Gastroesophageal sphincter (tissue), 4 donors: ENCODE measurements at regions not wholly inside any gene's neighbourhood (a gene's known extent, or its start where the extent isn't known, plus 50 kb on each side); places are given as distances from the start of the nearest gene placed in this dataset.

Experiments
- ATAC-seq: fragments of 150-250 bp; one replicate; pipeline ENCODE4 v1.9.1; 2016; ENCODE audit warnings: mild to moderate bottlenecking, moderate library complexity
- H3K27ac ChIP-seq, 4 donors: fragments of 200-600 bp; sonication (generic) in 3 of 4; 1 replicate in 3 of 4; 2 replicates in 1 of 4; pipeline ENCODE4 v1.5.1; 2016 to 2019
- H3K27me3 ChIP-seq: fragments of 200-600 bp; sonication (generic); one replicate; pipeline ENCODE4 v1.5.1; 2019
- H3K36me3 ChIP-seq, 2 donors: fragments of 200-600 bp; sonication (generic); one replicate each; pipeline ENCODE4 v1.5.1; 2019; ENCODE audit warnings: control low read depth in 1 of 2
- H3K4me1 ChIP-seq, 3 donors: fragments of 200-600 bp; sonication (generic); 1 replicate in 2 of 3; 2 replicates in 1 of 3; pipeline ENCODE4 v1.5.1; 2016 to 2019; ENCODE audit warnings: control low read depth in 2 of 3
- H3K4me3 ChIP-seq, 2 donors: fragments of 200-600 bp; sonication (generic); one replicate each; pipeline ENCODE4 v1.5.1; 2019; ENCODE audit warnings: mild to moderate bottlenecking in 1 of 2, moderate library complexity in 1 of 2
- H3K9me3 ChIP-seq, 3 donors: fragments of 200-600 bp; sonication (generic); one replicate each; pipeline ENCODE4 v1.5.1; 2017 to 2019; ENCODE audit warnings: control low read depth in 2 of 3
- EP300 ChIP-seq: sonication (generic); formaldehyde crosslinking; IDR thresholded peaks from one replicate; pipeline ENCODE4 v1.6.1; 2017; ENCODE audit warnings: antibody characterized with exemption, mild to moderate bottlenecking
- POLR2A ChIP-seq, 2 donors: fragments of 450-650 bp; IDR thresholded peaks; one replicate each; pipeline ENCODE4 v1.6.1; 2017; ENCODE audit warnings: antibody characterized with exemption in 2 of 2, mild to moderate bottlenecking in 2 of 2, moderate library complexity in 1 of 2
- POLR2AphosphoS5 ChIP-seq: sonication (generic); formaldehyde crosslinking; IDR thresholded peaks from one replicate; pipeline ENCODE4 v1.6.1; 2017; ENCODE audit warnings: antibody characterized with exemption
- WGBS, 2 donors: methylation state at CpG; one replicate each; pipeline ENCODE4 v1.1.5; 2018; ENCODE audit warnings: low coverage in 1 of 2; 5-methylcytosine and 5-hydroxymethylcytosine counted together
- TF ChIP-seq, protein P1 (sequence below), 4 experiments: fragments of 200-600 bp in 2 of 4; fragments of 450-650 bp in 2 of 4; sonication (generic) in 1 of 4; IDR thresholded peaks; one replicate each; pipeline ENCODE4 v1.5.1; 2017 to 2019; ENCODE audit warnings: antibody characterized with exemption in 4 of 4, mild to moderate bottlenecking in 2 of 4, moderate library complexity in 2 of 4

DNA sequence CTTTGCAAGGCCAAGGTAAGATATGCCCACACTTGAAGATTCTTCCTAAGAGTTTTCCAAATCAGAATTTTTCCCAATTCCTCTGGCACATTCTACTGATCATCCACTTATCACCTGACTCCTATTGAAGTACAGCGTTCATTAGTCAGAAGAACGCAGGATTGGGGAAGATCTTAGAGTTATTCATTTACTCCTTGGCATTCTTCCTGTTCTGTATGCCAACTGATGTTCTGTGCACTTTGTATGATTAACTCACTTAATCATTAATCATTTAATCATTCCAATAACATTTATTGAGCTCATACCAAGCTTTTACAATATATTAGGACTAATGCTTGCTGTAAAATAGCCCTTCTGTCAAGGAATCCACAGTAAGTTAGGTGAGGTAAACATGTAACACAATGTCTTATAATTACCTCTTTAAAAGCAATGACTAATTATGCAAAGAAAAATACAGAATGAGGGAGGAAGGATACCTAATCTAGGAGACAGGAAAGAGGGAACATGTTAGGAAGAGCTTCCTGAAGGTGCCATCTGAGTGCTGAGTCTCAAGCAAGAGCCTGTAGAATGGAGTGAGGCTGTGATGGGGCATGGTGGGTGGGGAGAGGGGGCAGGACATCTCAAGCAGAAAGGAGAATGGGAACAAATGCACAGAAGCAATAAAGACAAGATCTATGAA lies 71.1 kb upstream of the DPT start:
- Histone ChIP-seq H3K4me1 (no peaks in the 10 kb centered on the region), H3K9me3 (no peaks in the 10 kb centered on the region), H3K27me3 (no peaks in the 10 kb centered on the region), H3K27ac (no peak overlapping the region), H3K4me3 (no peak overlapping the region), H3K36me3 (no peaks in the 10 kb centered on the region)
- TF ChIP-seq, protein P1, sequence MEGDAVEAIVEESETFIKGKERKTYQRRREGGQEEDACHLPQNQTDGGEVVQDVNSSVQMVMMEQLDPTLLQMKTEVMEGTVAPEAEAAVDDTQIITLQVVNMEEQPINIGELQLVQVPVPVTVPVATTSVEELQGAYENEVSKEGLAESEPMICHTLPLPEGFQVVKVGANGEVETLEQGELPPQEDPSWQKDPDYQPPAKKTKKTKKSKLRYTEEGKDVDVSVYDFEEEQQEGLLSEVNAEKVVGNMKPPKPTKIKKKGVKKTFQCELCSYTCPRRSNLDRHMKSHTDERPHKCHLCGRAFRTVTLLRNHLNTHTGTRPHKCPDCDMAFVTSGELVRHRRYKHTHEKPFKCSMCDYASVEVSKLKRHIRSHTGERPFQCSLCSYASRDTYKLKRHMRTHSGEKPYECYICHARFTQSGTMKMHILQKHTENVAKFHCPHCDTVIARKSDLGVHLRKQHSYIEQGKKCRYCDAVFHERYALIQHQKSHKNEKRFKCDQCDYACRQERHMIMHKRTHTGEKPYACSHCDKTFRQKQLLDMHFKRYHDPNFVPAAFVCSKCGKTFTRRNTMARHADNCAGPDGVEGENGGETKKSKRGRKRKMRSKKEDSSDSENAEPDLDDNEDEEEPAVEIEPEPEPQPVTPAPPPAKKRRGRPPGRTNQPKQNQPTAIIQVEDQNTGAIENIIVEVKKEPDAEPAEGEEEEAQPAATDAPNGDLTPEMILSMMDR (IDR thresholded peaks at IDR 0.05): no peak
- TF ChIP-seq EP300: no peak
- TF ChIP-seq POLR2AphosphoS5: no peak
- TF ChIP-seq POLR2A (IDR thresholded peaks at IDR 0.05): no peak
- 84% methylated on average over 2 of the region's 2 CpGs; no CpG with 5 or more reads in 1 of the 2 donors for WGBS, 2 donors
- ATAC-seq: no peak

DNA sequence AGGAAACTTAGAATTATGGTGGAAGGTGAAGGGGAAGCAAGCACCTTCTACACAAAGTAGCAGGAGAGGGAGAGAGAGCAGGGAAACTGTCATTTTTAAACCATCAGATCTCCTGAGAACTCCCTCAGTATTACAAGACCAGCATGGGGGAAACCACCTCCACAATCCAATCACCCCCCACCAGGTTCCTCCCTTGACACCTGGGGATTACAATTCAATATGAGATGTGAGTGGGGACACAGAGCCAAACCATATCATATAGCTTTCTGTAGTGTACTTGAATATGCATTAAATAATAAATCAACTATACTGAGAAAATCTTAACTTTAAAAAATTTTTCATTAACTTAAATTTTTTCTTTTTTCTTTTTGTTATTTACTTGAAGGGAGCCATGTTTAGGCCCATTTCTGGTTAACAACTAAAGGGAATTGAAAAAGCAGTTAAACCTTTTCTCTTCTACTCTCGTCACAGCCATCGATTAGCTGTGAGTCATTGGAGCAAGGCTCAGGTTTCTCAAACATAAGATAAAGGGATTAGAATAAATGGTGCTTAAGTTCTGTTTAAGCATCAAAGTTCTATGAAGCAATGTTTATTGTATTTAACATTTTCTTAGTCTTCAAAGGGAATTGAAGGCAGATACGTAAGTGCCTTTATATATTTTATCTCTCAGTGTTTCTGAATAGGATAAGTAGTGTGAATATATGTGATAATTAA lies 72.2 kb upstream of the DPT start:
- no peak overlapping the region for H3K4me3 ChIP-seq
- no peaks in the 10 kb centered on the region for H3K27me3 ChIP-seq
- no peak overlapping the region for H3K27ac ChIP-seq
- WGBS, 2 donors: 54 to 75% methylated on average over 3 of the region's 3 CpGs
- TF ChIP-seq EP300 (no peak), POLR2AphosphoS5 (no peak), POLR2A (IDR thresholded peaks at IDR 0.05) (no peak)
- H3K4me1 ChIP-seq: no peaks in the 10 kb centered on the region
- no peak for ATAC-seq
- H3K36me3 ChIP-seq: no peaks in the 10 kb centered on the region
- H3K9me3 ChIP-seq: no peaks in the 10 kb centered on the region

DNA sequence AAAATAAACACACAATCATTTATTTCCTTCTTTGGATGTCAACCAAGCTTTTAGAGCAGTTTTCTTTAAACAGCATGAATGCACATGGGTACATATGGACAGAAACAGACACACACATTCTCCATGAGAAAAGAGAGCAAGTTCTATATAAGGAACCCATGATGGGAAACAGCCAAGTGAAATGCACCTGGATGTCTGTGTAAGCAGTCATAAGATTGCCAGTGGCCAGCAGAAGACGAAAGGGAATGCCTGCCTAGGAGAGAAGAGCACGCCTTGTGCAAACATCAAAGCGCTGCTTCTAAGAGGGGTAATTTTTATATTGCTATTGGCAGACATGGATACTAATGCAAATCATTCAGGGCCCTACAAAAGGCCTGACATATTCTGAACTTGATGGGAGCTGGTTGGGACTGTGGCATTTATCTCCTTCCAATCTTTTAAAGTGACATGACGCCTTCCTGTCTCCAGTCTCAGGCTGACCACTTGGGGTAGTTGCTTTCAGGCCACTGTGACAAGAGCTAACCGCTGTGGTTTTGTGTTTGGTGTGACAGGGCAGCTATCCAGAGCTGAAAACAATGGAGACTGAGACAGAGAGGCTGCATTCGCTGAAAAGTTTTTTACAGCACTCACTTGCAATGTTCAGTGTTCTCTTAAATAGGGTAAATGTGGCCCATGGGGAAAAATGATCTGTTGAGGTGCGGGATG lies 75.0 kb upstream of the DPT start:
- Histone ChIP-seq H3K36me3 (no peaks in the 10 kb centered on the region), H3K9me3 (no peaks in the 10 kb centered on the region), H3K27me3 (no peaks in the 10 kb centered on the region), H3K4me1 (no peaks in the 10 kb centered on the region), H3K4me3 (no peak overlapping the region), H3K27ac (no peak overlapping the region)
- no peak for TF ChIP-seq POLR2AphosphoS5
- no peak for TF ChIP-seq POLR2A (IDR thresholded peaks at IDR 0.05)
- TF ChIP-seq, protein P1 (IDR thresholded peaks at IDR 0.05): no peak
- TF ChIP-seq EP300: no peak
- 86 to 95% methylated on average over 5 to 6 of the region's 7 CpGs for WGBS, 2 donors
- ATAC-seq: no peak

DNA sequence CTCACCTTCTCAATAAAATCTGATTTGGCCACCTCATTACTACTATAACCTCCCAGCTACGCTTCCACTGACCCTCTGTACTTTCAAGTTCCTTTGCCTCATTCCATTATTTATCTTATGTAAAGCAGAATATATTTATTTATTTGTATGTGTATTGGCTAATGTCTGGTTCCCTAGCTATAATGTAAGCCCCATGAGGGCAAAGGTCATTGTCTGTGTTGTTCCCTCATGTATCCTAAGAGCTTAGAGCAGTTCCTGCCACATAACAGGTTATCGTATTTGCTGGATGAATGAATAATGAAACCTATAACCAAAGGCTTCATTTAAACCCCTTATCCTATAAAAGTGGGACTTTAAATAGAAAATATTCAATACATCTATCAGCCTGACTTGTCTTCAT lies 77.9 kb upstream of the DPT start:
- Histone ChIP-seq H3K36me3 (no peaks in the 10 kb centered on the region), H3K9me3 (no peaks in the 10 kb centered on the region), H3K4me1 (no peaks in the 10 kb centered on the region), H3K27me3 (no peaks in the 10 kb centered on the region), H3K27ac (no peak overlapping the region), H3K4me3 (no peak overlapping the region)
- WGBS, 2 donors: 70 to 96% methylated on average over 2 of the region's 2 CpGs
- TF ChIP-seq, protein P1 (IDR thresholded peaks at IDR 0.05): no peak
- no peak for TF ChIP-seq POLR2A (IDR thresholded peaks at IDR 0.05)
- TF ChIP-seq POLR2AphosphoS5: no peak
- no peak for TF ChIP-seq EP300
- no peak for ATAC-seq

DNA sequence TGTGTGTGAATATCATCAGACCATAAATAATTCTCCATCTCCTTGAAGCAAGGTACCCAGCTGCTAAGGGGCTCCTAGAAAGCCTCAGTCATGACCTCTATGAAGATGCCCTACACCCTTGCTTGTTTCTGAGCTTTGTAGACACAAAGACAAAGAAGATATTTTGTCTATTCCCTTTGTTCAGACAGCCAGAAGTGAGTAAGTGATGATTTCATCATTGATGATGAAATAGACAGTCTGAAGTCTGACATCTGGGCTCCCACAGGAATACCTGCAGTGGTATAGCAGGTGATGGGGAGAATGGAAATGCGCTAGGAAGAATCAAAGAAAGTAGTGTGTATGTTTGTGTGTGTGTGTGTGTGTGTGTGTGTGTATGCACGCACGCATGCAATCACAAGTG lies 82.2 kb upstream of the DPT start:
- Histone ChIP-seq H3K27ac (no peak overlapping the region), H3K27me3 (no peaks in the 10 kb centered on the region), H3K36me3 (no peaks in the 10 kb centered on the region), H3K4me3 (no peak overlapping the region), H3K9me3 (no peaks in the 10 kb centered on the region), H3K4me1 (no peaks in the 10 kb centered on the region)
- 88 to 89% methylated on average over 3 of the region's 3 CpGs for WGBS, 2 donors
- no peak for TF ChIP-seq POLR2A (IDR thresholded peaks at IDR 0.05)
- TF ChIP-seq, protein P1 (IDR thresholded peaks at IDR 0.05): no peak
- no peak for TF ChIP-seq POLR2AphosphoS5
- ATAC-seq: no peak
